ENCODE measurements at regions not wholly inside any gene's neighbourhood (a gene's known extent, or its start where the extent isn't known, plus 50 kb on each side); places are given as distances from the start of the nearest gene placed in this dataset.

DNA sequence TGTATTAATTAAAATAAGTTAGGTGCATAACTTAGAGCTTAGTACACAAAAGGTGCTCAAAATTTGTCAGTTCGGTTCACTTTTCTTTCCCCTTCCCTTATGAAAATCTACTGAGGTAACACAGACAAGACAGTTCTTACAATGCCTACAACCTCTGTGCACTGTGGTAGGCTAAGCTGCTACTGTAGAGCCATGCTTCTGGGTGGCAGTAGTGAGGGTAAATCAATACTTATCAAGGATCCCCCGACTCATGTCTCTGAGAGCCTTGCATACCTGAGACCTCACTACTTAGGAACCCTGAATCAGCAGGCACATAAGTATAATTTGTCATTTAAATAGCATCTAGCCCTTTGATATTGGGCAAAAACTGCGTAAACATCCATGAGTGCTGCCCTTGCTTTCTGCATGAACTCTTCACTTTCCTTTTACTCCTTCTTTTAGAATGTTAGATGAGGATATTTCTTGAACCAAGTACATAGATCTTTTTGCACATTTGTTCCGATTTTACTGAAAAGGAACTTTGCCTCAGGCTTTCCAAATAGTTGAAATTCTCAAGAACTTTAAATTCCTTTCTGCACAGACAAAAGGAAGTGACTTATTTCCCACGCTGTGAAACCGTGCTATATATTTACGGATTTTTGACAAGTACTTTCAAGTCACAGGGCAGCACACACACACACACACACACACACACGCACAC lies 234.4 kb downstream of the TRIB2 start:
- Histone ChIP-seq H3K4me1 (ENCODE audit: insufficient read depth, low read length) (no peaks in the 10 kb centered on the region), H4K8ac (replicated peaks; ENCODE audit: insufficient read length, low read depth, low read length) (no peak overlapping the region), H3K23ac (ENCODE audit: insufficient read length, low read depth, low read length) (no peak overlapping the region), H2AFZ (ENCODE audit: low read length) (no peak overlapping the region), H3K27me3 (ENCODE audit: insufficient read depth, low read length) (no peaks in the 10 kb centered on the region), H3T11ph (ENCODE audit: low read length) (no peak overlapping the region), H3K56ac (ENCODE audit: insufficient read length, low read depth, low read length) (no peak overlapping the region), H3K9me3 (ENCODE audit: control insufficient read depth, low read depth, low read length) (no peaks in the 10 kb centered on the region), H3K27ac (ENCODE audit: insufficient read length, low read depth, low read length) (no peak overlapping the region), H3K4me2 (ENCODE audit: insufficient read depth, insufficient read length, low read length) (no peak overlapping the region), H3K18ac (ENCODE audit: insufficient read length, low read depth, low read length) (no peak overlapping the region), H2BK15ac (ENCODE audit: low read depth, low read length) (no peak overlapping the region), H4K20me1 (ENCODE audit: control insufficient read depth, insufficient read depth, insufficient read length) (no peaks in the 10 kb centered on the region), H3K14ac (ENCODE audit: insufficient read depth, low read length) (no peak overlapping the region), H2BK120ac (ENCODE audit: low read depth, low read length, poor library complexity, severe bottlenecking) (no peak overlapping the region), H3K9ac (ENCODE audit: extremely low read depth, insufficient read length, low read length) (no peak overlapping the region), H4K91ac (ENCODE audit: insufficient read length, low read depth, low read length) (no peak overlapping the region), H2BK20ac (ENCODE audit: low read depth, low read length, poor library complexity, severe bottlenecking) (no peak overlapping the region), H4K5ac (ENCODE audit: insufficient read length, low read depth, low read length) (no peak overlapping the region), H3K23me2 (ENCODE audit: insufficient read length, low read depth, low read length, poor library complexity, severe bottlenecking) (no peaks in the 10 kb centered on the region), H3K79me2 (ENCODE audit: insufficient read depth, low read length) (no peaks in the 10 kb centered on the region), H2BK5ac (ENCODE audit: insufficient read length, low read length) (no peak overlapping the region), H3K4ac (ENCODE audit: low read depth, low read length) (no peak overlapping the region), H3K79me1 (ENCODE audit: insufficient read depth, low read depth, low read length, poor library complexity, severe bottlenecking) (no peaks in the 10 kb centered on the region), H2BK12ac (ENCODE audit: insufficient read length, low read depth, low read length) (no peak overlapping the region), H2AK5ac (ENCODE audit: insufficient read length, low read length) (no peak overlapping the region)
- no peaks in the 10 kb centered on the region for H3K9me3 Mint-ChIP-seq
- H3K4me3 Mint-ChIP-seq: no peak overlapping the region
- 100% methylated on average over 1 of the region's 8 CpGs for WGBS (ENCODE audit: extremely low coverage, insufficient read length, low lambda C conversion rate)
- no peak for TF ChIP-seq CTCF (conservative IDR thresholded peaks at IDR 0.05)
- H3K4me1 Mint-ChIP-seq: peaks cover 10 to 14% of the 10 kb centered on the region in 2 experiments
- no peaks in the 10 kb centered on the region; the same call in 1 of the 2 replicates for H3K27me3 Mint-ChIP-seq (ENCODE audit: low read depth)
- H3K36me3 Mint-ChIP-seq (ENCODE audit: insufficient read depth in 1 of 3, low read depth in 3 of 3): no peaks in the 10 kb centered on the region
- no peak overlapping the region for H3K27ac Mint-ChIP-seq
- DNase-seq: no peak
